GM19035 (cell line): ENCODE measurements at regions not wholly inside any gene's neighbourhood (a gene's known extent, or its start where the extent isn't known, plus 50 kb on each side); places are given as distances from the start of the nearest gene placed in this dataset.

ENCODE experiments used
- ATAC-seq: cut with Tn5 transposase; IDR thresholded peaks from one replicate; pipeline ENCODE4 v1.9.1; 2021; ENCODE audit not compliant: unreplicated experiment

DNA sequence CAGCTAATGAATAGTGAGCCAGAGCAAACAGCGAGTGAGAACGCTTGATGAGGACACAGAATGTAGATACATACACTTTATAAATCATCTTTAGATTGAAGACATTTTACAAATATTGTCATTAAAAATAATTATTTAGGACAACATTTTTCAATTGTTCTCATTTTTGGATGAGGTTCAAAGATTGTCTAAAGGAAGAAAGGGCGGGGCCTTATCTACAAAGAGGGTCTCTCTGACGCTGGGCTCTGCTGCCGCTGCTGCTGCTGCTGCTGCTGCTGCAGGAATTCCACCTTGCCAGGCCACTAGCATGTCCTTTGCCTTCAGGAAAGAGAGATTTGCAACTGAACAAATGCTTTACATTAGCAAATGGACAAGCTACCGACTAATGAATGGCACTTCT lies 220.7 kb upstream of the TMEM161B start:
- no peak for ATAC-seq

DNA sequence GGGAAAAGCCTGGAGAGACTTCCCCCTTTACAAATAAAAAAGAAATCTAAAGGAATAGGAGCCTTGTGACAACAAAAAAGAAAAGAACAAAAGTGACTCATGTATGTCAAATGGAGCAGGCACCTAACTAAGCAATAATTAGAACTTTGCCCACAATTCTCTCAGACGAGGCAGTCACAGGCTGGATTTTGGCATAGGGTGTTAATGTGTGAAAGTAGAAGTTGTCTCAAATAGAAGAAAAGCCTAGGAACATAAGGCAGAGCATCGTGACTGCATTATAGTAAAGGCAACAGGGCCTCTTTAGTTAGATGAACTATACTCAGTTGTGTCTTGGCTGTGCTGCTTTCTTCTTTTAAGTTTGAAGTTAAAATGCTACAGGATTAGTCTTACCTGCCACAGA lies 219.9 kb upstream of the TMEM161B start:
- no peak for ATAC-seq

- ATAC-seq = no peak
These were observed 219.5 kb upstream of the TMEM161B start for GRCh38 chr5:88488130-88488529.

- ATAC-seq = no peak
These were observed 218.4 kb upstream of the TMEM161B start for GRCh38 chr5:88487066-88487465.

- ATAC-seq = no peak
These were observed 217.8 kb upstream of the TMEM161B start for GRCh38 chr5:88486431-88486830.

GRCh38 chr5:88485531-88485930 lies 216.9 kb upstream of the TMEM161B start:
- ATAC-seq = no peak

DNA sequence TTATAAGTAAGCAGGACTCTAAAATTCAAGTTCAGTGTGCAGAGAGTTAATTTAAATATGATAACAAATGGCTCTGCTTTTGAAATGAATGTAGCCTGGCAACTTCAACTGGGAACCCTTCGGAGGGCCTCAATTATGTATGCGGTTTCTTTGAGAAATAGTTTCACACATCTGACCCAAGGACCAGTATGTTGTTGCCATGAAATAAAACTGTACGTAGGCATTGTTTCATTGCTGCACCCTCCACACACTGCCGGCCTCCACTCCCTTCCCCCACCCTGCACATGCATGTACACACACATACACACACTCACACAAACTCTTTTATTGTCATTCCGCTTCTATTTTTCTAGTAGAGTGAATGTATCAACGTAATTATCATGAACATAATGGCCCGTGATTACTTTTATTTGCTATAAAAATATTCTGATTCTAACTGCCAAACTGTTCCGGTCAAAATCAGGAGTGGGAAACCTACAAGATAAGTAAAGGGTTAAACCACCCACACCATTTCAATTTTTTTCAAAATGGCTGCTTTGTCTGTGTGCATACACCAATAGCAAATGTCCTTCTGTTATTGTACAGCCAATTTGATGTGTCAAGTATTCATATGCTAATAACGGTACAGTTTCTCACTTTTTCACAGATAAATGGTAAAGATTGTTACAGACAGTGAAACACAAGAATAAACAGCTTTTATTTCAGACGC lies 215.5 kb upstream of the TMEM161B start:
- no peak for ATAC-seq

DNA sequence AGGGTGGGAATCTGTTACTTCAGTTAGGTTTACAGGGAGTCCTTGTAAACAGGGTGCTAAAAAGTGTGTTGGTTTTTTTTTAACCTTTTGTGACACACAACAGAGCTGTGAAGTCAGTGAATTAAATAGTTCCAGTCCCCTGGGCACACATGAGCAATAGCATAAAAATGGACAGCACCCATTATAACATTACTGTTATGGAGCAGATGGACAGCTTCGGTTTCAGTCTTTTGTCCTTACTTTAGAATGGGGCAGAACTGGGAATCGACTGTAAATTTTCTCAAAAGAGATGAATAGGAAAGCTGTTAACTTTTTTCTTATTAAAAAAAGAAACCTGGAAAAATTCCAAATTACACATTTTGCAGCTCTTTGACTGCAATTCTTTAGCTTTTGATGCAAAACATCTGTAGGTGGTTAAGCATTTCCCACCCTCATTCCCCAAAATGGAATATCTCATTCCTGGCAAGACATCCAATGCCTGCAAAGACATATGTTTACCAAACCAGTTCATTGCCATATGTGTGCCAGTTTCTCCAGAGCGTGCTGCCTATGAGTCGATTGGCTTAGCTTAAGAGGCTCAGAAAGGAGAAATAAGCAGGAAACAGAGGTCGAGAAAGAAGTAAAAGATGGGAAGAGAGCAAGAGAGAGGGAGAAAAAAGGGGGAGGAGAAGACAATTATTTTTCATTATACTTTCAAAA lies 212.3 kb upstream of the TMEM161B start:
- no peak for ATAC-seq

- ATAC-seq = no peak
These were observed 211.6 kb upstream of the TMEM161B start for GRCh38 chr5:88480245-88480644.

DNA sequence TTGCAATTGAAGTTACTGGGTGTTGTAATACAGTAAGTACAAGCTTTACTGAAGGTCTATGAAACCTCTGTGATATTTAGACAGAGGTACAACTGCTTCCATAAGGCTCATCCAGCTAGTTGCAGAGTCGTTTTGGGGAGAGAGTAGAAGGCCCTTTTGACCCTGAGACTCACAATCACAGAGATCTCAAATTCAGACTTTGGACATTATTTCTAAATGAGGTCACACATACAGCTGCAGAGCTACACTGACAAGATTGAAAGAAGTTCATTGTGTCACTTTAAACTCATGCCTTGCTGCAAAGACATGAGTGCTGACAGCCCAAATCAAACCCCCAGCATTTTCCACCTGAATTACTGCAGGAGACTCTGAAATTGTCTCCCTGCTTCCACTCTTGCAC lies 205.9 kb upstream of the TMEM161B start:
- ATAC-seq = no peak

DNA sequence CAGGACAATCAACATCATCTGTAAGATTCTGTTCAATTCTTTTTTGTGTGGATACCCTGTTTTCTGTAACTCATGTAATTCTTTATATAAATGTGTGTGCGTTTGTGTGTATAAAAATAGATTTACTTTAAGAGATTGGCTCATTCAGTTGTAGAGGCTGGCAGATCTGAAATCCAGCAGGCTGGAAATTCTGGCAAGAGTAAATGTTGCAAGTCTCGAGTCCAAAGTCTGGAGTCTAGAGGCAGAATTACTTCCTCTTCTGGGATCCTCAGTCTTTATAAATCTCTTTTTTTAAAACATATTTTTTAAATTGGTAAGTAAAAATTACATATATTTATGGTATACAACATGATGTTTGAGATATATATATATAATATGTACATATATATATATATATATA lies 202.1 kb upstream of the TMEM161B start:
- no peak for ATAC-seq

DNA sequence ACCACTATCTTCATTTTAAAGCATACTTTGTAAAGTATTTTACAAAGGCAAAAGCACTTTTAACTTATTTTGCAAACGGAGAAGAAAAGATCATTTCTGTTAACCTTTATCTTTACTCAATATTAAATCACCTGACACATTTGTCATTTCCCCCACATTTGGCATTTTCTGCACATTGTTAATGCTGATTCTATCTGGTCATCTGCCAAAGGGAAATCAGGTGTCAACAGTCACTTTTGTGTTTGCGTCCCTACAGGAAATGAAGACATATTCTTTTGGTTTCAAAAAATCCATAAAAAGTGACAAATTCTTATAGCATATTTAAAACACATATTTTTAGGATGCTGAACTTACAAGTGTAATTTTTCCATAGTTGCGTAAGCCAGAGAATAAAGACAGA lies 191.3 kb upstream of the TMEM161B start:
- no peak for ATAC-seq

GRCh38 chr5:88452820-88453219 lies 184.2 kb upstream of the TMEM161B start:
- no peak for ATAC-seq

DNA sequence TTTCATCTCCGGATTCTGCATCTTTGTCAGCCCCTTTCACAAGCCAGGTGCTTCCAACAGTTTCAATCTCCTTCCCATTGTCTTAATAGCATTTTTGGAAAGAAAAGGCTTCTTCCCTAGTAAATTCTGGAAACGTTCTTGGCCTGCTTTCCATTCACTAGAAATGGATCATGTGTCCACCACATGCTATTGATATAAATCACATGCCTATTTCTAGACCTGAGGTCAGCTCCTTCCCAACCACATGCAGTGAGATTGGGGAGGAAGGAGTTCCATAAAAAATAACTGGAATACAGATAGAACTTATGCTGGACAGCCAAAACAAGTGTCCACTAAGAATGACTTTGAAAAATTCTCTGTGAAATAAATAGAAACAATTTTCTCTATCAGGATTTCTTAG lies 181.6 kb upstream of the TMEM161B start:
- ATAC-seq = no peak

DNA sequence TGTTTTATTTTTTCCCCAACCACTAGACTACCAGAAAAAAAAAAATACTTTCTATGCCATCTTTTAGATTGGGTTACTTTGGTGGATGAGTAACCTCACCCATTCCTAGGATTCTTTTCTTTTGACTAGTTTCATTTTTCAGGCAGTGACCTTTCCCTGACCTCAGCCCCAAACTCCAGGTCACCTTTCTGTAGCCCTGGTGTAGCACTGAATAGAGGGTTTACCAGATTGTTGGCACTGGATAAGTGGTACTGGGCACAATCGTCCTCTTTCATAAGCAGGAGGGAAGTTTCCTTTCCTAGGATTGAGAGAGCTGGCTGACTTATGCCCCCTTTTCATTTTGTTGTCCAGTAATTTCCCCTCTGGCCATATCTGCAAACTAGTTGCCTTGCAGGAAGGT lies 169.4 kb upstream of the TMEM161B start:
- ATAC-seq = no peak

DNA sequence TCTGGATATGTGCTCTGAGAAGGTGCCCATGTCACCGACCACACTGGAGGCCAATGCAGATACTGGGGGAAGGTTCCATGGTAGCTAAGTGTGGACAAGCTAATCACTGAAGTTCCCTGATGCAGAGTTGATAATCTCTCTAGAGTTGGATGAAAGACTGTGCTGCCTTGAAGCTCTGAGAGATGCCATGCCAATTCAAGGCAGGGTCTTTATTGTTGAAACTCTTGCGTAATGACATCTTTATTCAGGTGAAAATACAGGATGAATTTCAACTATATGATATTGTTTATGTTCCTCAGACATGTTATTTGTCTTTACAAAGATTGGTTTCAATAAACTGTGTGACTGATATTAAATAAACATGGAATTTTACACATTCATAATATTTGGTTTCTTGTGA lies 167.6 kb upstream of the TMEM161B start:
- no peak for ATAC-seq

DNA sequence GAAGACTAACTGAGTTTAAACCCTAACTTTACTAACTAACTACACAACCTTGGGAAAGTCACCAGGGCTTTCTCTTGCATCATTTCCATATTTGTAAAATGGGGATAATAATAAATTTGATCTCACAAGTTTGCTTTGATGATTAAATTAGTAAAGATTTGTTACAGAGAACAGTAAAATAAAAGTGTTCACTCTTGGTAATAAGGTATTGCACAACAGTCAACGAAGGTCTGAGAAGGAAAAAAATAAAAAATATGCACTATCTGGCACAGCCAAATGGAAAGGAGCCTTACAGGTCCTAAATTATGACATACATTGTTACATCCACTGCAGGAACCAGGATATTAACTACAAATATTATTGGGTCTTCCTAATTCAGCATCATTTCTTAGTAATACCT lies 160.0 kb upstream of the TMEM161B start:
- no peak for ATAC-seq

- ATAC-seq = no peak
These were observed 157.8 kb upstream of the TMEM161B start for GRCh38 chr5:88426441-88426840.

DNA sequence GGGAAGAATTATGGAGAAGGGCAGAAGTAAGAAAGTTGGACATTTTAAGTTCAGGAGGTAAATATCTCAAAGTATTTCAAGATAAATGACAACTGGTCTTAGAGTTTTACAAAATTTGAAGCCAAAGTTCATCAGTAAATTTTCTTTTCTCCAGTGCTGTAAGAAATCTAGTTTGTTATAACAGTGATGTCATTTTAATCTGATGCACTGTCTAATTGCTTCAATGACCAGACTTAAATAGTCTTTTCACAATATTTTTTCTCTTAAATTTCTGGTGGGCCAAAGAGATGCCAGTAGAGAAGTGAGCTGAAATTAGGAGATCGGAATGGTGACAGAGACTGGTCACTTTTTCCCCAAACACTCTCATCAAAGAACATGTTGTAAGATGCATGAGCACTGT lies 156.5 kb upstream of the TMEM161B start:
- ATAC-seq = no peak

DNA sequence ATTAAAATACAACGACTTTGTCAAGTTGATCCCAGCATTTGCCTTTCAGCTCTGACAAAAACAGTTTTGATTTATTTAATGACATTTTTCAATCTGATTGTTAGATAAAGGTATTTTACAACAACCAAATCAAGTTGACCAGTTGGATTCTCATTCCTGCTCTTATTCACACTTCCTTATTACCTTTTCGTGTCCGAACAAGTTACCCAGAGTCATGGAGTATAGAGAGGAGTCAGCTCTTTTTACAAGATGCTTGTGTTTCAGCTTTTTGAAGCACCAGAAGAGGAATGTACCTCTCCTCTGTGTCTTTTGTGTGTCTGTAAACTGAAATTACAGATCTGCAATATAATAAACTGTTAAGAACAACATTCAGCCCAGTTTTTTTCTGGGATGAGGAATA lies 151.3 kb upstream of the TMEM161B start:
- ATAC-seq = no peak

- ATAC-seq = no peak
These were observed 138.7 kb upstream of the TMEM161B start for GRCh38 chr5:88407341-88407740.

DNA sequence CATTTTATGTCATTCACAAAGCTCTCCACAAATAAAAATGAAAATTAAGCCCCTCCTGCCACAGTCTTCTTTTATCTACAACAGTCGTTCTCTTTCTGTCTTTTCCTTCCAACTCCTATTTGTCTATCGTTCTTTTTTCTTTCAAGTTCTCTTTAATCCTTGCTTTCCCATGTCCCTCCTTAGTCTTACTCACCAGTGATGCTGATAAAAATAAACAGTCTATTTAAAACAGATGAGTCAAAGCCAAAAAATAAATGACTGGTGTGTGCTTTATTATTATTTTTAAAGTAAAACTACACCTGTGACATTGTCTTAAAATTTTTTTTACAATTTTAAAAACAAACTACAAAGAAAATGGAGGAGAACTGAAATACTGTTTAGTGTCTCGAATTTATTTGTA lies 137.1 kb upstream of the TMEM161B start:
- ATAC-seq = no peak

DNA sequence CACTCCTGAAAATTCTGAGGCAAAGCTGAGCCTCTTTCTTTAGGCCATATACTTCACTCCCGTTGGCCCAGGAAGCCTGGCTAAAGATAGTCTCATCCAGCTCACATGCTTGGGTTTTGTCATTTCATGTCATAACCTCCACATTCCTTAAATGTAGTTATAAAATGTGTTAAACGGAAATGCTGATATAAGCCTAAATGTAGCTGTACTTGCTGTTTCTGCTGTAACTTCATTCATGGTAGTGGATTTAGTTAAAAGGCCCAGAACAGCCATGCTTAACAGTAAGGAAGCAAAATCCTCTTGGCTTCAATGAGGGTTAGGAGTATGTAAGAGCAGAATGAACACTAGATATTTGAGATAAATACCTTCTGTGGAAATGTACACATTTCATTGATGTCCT lies 135.8 kb upstream of the TMEM161B start:
- no peak for ATAC-seq
